Stimulated activated CD4-positive, alpha-beta T cell treated with anti-CD3 and anti-CD28 coated beads, Interleukin-4, amount 100 ng/mL, for 1 hour (primary cell): ENCODE measurements at regions not wholly inside any gene's neighbourhood (a gene's known extent, or its start where the extent isn't known, plus 50 kb on each side); places are given as distances from the start of the nearest gene placed in this dataset.

Source experiments
- DNase-seq: peaks from one replicate; pipeline ENCODE4 v3.0.0-alpha.2; 2020

- DNase-seq, result no peak
Measured at GRCh38 chr13:89862011-89862690, 1485.3 kb upstream of the MIR17HG start.

- no peak for DNase-seq
Measured at GRCh38 chr13:89862691-89863036, 1484.8 kb upstream of the MIR17HG start.

- DNase-seq, result no peak
Measured at GRCh38 chr13:89865164-89866064, 1482.1 kb upstream of the MIR17HG start.

GRCh38 chr13:89869312-89869711 is 1478.2 kb upstream of the MIR17HG start:
- DNase-seq, result no peak

GRCh38 chr13:89878904-89879303 is 1468.6 kb upstream of the MIR17HG start:
- no peak for DNase-seq

GRCh38 chr13:89880201-89880600 is 1467.3 kb upstream of the MIR17HG start:
- no peak for DNase-seq

- no peak for DNase-seq
Measured at GRCh38 chr13:89883893-89884448, 1463.5 kb upstream of the MIR17HG start.

GRCh38 chr13:89890806-89891205 is 1456.7 kb upstream of the MIR17HG start:
- no peak for DNase-seq

GRCh38 chr13:89891416-89891815 is 1456.1 kb upstream of the MIR17HG start:
- DNase-seq, result no peak

- no peak for DNase-seq
Measured at GRCh38 chr13:89897681-89898080, 1449.8 kb upstream of the MIR17HG start.

- no peak for DNase-seq
Measured at GRCh38 chr13:89899302-89900103, 1448.0 kb upstream of the MIR17HG start.

- DNase-seq, result no peak
Measured at GRCh38 chr13:89900104-89900765, 1447.3 kb upstream of the MIR17HG start.

GRCh38 chr13:89902223-89902622 is 1445.3 kb upstream of the MIR17HG start:
- DNase-seq, result no peak

- no peak for DNase-seq
Measured at GRCh38 chr13:89903115-89903514, 1444.4 kb upstream of the MIR17HG start.

GRCh38 chr13:89910166-89910565 is 1437.3 kb upstream of the MIR17HG start:
- no peak for DNase-seq

GRCh38 chr13:89916551-89916950 is 1430.9 kb upstream of the MIR17HG start:
- no peak for DNase-seq

- no peak for DNase-seq
Measured at GRCh38 chr13:89920461-89920860, 1427.0 kb upstream of the MIR17HG start.

GRCh38 chr13:89923052-89923451 is 1424.4 kb upstream of the MIR17HG start:
- DNase-seq, result no peak

- DNase-seq, result no peak
Measured at GRCh38 chr13:89923736-89924135, 1423.8 kb upstream of the MIR17HG start.

- DNase-seq, result no peak
Measured at GRCh38 chr13:89925107-89925506, 1422.4 kb upstream of the MIR17HG start.

GRCh38 chr13:89930861-89931260 is 1416.6 kb upstream of the MIR17HG start:
- DNase-seq, result no peak

- DNase-seq, result no peak
Measured at GRCh38 chr13:89932902-89933301, 1414.6 kb upstream of the MIR17HG start.

GRCh38 chr13:89936256-89936655 is 1411.2 kb upstream of the MIR17HG start:
- no peak for DNase-seq
